ENCODE measurements at regions not wholly inside any gene's neighbourhood (a gene's known extent, or its start where the extent isn't known, plus 50 kb on each side); places are given as distances from the start of the nearest gene placed in this dataset.

DNA sequence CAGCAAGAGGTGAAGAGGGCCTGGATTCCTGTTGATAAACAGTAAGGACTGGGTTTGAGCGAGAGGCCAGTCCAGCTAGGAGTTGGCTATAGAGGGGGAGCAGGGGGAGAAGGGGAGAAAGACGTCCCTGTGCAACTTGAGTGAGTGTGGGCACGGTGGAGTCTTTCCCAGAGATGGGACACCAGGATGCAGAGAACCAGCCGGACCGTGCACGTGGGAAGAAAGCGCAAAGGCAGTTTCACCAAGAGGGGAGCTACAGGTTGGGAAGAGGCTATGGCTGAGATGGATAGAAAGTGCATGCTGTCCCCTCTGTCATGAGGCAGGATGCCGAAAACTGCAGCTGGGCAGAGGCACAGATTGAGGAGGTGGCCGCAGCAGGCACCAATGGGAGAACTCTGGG lies 96.0 kb upstream of the TLE3 start:
- TF ChIP-seq, protein P1, sequence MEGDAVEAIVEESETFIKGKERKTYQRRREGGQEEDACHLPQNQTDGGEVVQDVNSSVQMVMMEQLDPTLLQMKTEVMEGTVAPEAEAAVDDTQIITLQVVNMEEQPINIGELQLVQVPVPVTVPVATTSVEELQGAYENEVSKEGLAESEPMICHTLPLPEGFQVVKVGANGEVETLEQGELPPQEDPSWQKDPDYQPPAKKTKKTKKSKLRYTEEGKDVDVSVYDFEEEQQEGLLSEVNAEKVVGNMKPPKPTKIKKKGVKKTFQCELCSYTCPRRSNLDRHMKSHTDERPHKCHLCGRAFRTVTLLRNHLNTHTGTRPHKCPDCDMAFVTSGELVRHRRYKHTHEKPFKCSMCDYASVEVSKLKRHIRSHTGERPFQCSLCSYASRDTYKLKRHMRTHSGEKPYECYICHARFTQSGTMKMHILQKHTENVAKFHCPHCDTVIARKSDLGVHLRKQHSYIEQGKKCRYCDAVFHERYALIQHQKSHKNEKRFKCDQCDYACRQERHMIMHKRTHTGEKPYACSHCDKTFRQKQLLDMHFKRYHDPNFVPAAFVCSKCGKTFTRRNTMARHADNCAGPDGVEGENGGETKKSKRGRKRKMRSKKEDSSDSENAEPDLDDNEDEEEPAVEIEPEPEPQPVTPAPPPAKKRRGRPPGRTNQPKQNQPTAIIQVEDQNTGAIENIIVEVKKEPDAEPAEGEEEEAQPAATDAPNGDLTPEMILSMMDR (IDR thresholded peaks at IDR 0.05), result no peak
- Mint-ChIP-seq H3K27ac (no peak overlapping the region), H3K9me3 (peaks cover 13% of the 10 kb centered on the region), H3K4me1 (ENCODE audit: low read depth) (peaks cover 16% of the 10 kb centered on the region), H3K27me3 (ENCODE audit: insufficient read depth) (peaks cover 24% of the 10 kb centered on the region), H3K36me3 (ENCODE audit: low read depth) (peaks cover 10% of the 10 kb centered on the region), H3K4me3 (no peak overlapping the region)
- DNase-seq, result no peak

DNA sequence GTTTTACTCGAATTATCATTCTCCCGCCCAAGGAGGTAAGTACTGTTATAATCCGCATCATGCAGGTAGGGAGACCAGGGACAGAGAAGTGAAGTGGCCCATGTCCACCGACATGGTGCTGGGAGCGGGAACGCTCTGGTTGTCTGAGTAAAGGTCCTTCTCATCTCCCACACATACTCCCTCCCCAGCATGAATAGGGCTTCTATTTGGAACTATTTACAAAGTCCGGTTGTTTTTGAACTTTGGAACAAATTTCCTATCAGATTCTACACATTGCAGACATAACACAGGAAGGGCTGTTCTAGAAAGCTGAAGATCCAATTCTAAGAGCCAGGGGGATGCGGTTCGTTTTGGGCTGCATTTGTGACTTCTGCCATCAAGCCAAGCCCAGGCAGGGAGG lies 94.8 kb upstream of the TLE3 start:
- H3K27me3 Mint-ChIP-seq (ENCODE audit: insufficient read depth), result peaks cover 28% of the 10 kb centered on the region
- H3K4me3 Mint-ChIP-seq, result no peak overlapping the region
- H3K9me3 Mint-ChIP-seq, result peaks cover 13% of the 10 kb centered on the region
- peaks cover 10% of the 10 kb centered on the region for H3K36me3 Mint-ChIP-seq (ENCODE audit: low read depth)
- no peak overlapping the region for H3K27ac Mint-ChIP-seq
- peaks cover 16% of the 10 kb centered on the region for H3K4me1 Mint-ChIP-seq (ENCODE audit: low read depth)
- DNase-seq, result no peak
- TF ChIP-seq, protein P1 (IDR thresholded peaks at IDR 0.05), result no peak

DNA sequence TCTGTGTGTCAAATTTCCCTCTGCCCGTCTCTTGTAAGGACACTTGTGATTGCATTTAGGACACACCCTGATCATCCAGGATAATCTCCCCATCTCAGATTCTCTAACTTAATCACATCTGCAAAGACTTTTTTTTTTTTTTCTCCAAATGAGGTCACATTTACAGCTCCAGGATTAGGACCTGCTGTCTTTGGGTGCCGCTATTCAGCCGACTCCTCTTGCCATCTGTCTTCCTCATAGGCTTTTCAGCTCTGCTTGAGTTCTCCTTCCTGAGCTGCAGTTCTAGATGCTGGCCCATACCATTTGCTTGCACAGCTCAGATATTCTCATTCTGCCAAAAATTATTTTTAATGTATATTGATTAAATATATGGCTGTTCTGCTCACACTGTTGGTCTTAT lies 94.3 kb upstream of the TLE3 start:
- DNase-seq, result no peak
- H3K27me3 Mint-ChIP-seq (ENCODE audit: insufficient read depth), result peaks cover 31% of the 10 kb centered on the region
- peaks cover 10% of the 10 kb centered on the region for H3K36me3 Mint-ChIP-seq (ENCODE audit: low read depth)
- TF ChIP-seq, protein P1 (IDR thresholded peaks at IDR 0.05), result no peak
- no peak overlapping the region for H3K27ac Mint-ChIP-seq
- peaks cover 13% of the 10 kb centered on the region for H3K9me3 Mint-ChIP-seq
- no peak overlapping the region for H3K4me3 Mint-ChIP-seq
- peaks cover 16% of the 10 kb centered on the region for H3K4me1 Mint-ChIP-seq (ENCODE audit: low read depth)

DNA sequence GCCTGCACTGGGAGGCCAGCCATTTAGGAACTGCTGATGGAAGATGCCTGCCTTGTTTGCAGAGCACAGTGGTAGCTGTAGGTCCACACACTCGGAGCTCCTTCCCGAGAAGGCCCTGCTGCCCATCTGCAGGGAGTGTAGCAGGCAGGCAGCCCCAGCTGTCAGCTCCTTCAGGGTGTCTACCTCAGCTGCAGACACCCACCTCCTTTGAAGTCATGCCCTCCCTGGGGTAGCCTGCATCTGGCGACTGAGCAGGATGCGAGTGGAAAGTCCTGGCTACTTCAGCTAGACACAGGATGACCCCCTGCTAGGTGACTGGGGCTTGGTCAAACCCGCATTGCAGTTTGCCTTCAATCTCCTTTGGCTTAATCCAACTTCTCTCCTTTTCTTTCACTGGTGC lies 93.2 kb upstream of the TLE3 start:
- TF ChIP-seq, protein P1 (IDR thresholded peaks at IDR 0.05), result no peak
- H3K27ac Mint-ChIP-seq, result no peak overlapping the region

DNA sequence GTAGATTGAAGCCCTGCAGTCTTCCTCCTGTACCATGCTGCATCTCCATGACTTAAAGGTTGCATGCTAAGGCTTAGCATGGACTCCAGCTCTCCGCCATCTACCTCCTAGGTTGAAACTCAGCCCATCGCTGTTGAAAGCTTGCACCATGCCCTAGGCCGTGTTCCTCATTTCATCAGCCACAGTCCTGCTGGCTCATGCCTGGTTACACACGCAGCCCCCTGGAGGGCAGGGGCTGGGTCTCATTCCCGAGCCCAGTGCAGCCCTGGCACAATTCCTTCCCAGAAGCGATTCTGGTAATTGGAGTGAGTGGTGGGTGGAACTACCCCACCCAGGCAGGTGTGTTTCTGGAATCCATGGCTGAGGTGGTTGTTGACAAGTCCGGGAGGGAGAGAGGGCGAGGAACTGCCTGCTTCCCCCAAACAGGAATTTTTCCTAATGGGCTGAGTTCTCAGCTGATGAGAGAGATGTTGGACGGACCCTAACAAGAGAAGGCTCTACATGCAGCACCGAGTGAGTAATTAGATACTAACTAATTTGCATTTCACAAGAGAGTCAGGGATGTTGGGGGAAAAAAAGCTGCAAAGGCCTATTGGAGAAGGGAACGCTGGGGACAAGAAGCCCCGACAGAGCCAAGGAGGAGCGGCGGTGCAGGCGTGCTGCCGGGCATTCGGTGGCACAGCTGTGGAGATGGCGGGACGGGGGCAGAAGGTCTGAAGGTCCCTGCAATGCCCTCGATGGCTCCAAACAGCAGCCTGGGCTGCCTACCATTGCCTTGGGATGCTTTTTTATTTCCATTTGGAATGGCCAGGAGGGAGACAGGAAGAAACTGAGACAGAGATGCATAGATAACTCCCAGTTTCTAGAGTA lies 92.3 kb upstream of the TLE3 start:
- peaks cover 39% of the 10 kb centered on the region for H3K27me3 Mint-ChIP-seq (ENCODE audit: insufficient read depth)

More for the DNA sequence above, 93.2 kb upstream of the TLE3 start:
- no peak for DNase-seq
- Mint-ChIP-seq H3K4me3 (no peak overlapping the region), H3K9me3 (peaks cover 13% of the 10 kb centered on the region), H3K27me3 (ENCODE audit: insufficient read depth) (peaks cover 36% of the 10 kb centered on the region), H3K36me3 (ENCODE audit: low read depth) (peaks cover 10% of the 10 kb centered on the region), H3K4me1 (ENCODE audit: low read depth) (peaks cover 6% of the 10 kb centered on the region)

More for the DNA sequence above, 92.3 kb upstream of the TLE3 start:
- TF ChIP-seq, protein P1 (IDR thresholded peaks at IDR 0.05), result no peak
- Mint-ChIP-seq H3K4me3 (no peak overlapping the region), H3K36me3 (ENCODE audit: low read depth) (peaks cover 10% of the 10 kb centered on the region), H3K4me1 (ENCODE audit: low read depth) (no peaks in the 10 kb centered on the region), H3K27ac (no peak overlapping the region), H3K9me3 (peaks cover 13% of the 10 kb centered on the region)
- DNase-seq, result no peak
